GM21825 (cell line): ENCODE measurements at regions not wholly inside any gene's neighbourhood (a gene's known extent, or its start where the extent isn't known, plus 50 kb on each side); places are given as distances from the start of the nearest gene placed in this dataset.

Experiments
- ATAC-seq: cut with Tn5 transposase; IDR thresholded peaks from one replicate; pipeline ENCODE4 v1.9.1; 2021; ENCODE audit warnings: mild to moderate bottlenecking, moderate library complexity; ENCODE audit not compliant: unreplicated experiment

DNA sequence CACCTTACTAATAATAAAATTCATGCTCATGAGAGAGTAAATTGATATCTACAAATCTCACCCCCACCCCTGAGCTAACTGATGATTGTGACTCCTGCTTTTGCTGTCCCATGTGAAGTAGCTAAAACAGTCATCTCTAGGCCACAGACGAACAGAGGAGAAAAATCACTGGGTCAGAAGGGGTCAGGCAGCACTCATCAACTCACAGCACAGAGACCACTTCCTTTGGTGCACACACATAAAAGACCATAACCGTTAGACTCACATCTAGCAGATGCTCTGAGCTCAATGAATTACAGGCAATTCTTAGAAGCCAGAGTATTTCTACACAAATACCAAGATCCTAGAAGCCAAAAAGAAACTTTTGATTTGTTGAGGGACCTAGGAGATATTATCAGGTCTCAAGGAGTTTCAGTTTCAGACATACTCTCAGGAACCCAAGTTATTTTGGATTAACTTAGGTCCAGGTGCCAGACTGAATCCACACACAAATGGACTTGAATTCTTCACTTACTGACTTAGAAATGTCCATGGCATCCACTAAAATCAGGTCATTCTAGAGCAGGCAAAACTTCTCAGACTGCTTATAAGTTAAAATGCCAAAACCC is 65.0 kb upstream of the TES start:
- peak; percentile 77 for ATAC-seq

DNA sequence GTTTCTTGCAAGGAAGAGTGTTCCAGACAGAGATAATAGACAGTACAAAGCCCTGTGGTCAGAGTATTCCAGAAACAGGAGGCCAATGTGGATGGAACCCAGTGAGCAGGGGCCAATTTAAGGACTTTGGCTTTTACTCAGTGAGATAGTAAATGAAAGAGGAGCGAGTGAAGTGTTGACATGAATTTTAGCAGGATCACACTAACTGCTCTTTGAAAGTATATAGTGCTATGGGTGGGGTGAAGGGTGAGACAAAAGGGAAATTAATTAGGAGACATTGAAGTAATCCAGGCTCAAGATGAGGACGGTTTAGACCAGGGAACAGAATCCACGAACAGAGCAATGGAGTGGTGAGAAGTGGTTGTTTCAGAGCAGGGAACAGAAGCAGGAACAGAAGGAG is 62.2 kb upstream of the TES start:
- ATAC-seq, result no peak

DNA sequence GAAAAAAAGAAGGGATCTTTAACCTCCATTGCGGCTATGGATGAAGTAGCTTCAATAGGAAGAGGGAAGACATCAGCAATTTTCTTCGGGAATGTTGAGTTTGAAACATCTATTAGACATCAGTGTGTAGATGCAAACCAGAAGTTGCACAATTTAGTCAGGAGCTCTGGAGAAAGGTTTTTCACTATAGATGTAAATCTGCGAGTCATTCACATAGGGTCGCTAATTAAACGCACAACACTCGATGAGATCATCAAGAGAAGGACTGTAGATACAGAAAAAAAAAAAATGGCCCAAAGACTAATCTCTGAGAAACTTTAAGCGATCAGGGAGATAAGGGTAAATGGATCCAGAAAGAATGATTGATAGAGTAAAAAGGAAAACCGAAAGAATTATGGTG is 61.7 kb upstream of the TES start:
- no peak for ATAC-seq

DNA sequence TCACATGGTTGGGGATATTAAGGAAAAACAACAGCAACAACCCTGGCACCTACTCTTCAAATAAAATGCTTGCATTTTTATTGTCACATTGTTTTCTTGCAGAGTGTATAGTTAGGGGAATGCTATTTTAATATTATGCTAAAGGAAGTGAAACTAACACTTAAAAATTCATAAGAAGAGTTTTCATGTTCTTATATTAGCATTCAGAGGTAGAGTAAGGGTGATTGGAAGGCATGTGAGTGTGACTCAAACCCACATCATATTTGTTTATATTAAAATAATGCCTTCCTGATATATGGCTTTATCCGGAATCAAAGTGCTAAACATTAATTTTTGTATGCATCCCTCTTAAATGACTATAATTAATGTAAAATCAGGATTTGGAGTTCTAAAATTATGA is 59.8 kb upstream of the TES start:
- ATAC-seq, result peak; percentile 94

DNA sequence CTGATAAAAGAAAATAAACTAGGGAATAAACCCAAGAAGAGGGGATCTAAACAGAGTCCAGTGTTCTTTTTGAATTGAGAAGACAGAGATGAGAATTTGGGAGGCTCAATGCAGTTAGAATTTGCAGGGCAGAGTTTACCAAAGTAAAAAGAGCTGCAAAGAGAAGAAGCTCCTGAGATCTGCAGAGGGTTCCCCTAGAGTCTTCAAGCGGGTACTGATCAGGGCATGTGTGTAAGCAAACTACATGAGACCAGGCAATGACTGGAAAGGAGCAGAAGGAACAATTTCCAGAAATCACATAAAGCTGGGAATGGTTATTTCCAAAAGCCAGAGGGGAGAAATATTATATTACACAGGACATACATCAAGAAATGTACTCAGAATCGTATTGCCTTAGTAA is 58.1 kb upstream of the TES start:
- ATAC-seq, result no peak

DNA sequence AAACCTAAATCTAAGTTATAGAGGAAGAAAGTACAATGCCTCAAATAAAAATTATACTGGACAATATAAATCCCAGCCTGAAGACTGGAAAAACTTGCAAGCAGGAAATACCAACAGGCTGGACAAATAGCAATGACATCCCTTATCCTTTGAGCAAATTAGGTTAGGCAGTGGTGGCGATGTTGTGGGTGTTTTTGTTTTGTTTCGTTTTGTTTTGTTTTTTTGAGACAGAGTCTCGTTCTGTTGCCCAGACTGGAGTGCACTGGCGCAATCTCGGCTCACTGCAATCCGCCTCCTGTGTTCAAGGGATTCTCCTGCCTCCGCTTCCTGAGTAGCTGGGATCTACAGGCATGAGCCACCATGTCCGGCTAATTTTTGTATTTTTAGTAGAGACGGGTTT is 57.3 kb upstream of the TES start:
- ATAC-seq, result no peak

DNA sequence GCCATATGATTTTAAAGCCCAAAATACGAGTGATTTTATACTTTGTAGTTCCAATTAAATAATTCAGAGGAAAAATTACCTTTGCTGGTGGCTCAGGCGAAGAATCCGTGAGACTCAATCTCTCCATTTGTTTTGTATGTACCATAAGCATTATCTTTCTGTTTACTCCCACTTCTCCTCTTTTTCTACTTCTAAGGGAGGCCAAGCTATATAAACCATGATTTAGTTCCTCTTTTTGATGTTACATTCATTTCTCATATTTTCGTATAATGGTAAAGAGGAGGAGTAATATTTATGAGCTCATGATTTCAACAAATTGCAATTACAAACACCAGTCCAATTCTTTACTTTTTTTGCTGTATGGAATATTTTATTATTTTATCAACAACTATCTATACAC is 50.6 kb upstream of the TES start:
- ATAC-seq, result no peak
